ENCODE measurements at regions not wholly inside any gene's neighbourhood (a gene's known extent, or its start where the extent isn't known, plus 50 kb on each side); places are given as distances from the start of the nearest gene placed in this dataset.

DNA sequence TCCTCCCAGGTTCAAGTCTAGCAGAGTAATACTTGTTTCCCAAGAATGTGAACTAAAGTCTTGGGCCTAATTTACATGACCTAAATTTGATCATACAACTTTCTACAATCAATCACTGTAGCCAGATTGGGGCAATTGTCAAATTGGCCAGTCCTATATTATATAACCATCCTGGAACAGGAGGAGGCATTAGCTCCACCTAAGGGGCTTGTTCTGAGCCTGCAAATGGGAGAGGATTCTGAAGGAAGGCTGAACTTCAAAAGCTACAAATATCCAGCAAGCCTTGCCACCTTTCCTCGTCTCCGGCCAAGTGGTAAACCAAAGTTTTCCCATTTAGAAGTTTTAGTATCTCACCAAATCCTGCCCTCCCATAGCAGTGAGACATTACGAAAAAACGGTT is 1289.6 kb upstream of the TENM3 start:
- TF ChIP-seq, protein P1, sequence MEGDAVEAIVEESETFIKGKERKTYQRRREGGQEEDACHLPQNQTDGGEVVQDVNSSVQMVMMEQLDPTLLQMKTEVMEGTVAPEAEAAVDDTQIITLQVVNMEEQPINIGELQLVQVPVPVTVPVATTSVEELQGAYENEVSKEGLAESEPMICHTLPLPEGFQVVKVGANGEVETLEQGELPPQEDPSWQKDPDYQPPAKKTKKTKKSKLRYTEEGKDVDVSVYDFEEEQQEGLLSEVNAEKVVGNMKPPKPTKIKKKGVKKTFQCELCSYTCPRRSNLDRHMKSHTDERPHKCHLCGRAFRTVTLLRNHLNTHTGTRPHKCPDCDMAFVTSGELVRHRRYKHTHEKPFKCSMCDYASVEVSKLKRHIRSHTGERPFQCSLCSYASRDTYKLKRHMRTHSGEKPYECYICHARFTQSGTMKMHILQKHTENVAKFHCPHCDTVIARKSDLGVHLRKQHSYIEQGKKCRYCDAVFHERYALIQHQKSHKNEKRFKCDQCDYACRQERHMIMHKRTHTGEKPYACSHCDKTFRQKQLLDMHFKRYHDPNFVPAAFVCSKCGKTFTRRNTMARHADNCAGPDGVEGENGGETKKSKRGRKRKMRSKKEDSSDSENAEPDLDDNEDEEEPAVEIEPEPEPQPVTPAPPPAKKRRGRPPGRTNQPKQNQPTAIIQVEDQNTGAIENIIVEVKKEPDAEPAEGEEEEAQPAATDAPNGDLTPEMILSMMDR (conservative IDR thresholded peaks at IDR 0.05), result peak; percentile 36
- TF ChIP-seq ZFX (IDR thresholded peaks at IDR 0.05), result no peak

Measured in C4-2B (cell line).